ENCODE measurements at regions not wholly inside any gene's neighbourhood (a gene's known extent, or its start where the extent isn't known, plus 50 kb on each side); places are given as distances from the start of the nearest gene placed in this dataset.
"Not testable (repeated sequence)": the region's sequence is repeated elsewhere in the genome, so short reads cannot be mapped to it uniquely, and the experiment has no call there.

DNA sequence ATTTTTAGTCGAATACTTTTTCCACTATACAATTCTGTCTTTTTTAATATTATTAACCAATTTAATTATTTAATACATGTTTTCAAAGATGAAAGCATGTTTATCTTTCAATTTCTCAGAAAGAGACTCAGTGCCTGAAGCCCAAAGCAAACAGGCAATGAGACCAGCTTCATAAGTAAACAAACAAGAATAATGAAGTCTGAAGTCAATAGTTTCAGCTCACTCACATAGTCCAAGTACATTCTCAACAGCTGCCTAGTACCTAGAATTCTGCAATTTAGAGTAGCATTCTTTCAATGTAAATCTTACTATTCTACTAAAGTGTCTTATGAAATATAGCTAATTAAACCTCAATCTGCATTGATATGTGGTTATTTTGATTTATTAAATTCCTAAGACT is 626.5 kb upstream of the NRSN1 start:
- DNase-seq (ENCODE audit: low read depth): no peak

DNA sequence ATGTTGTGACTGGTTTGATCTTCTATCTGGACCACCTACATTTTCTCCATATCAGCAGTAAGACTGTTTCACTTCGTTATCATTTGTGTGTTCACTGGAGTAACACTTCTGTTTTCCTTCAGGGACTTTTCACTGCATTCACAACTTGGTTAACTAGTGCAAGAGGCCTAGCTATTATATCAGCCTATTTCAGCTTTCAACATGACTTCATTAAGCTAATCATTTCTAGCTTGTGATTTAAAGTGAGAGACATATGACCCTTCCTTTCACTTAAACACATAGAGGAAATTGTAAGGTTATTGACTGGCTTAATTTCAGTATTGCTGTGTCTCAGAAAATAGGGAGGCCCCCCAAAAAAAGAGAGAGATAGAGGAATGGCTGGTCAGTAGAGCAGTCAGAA is 622.8 kb upstream of the NRSN1 start:
- DNase-seq (ENCODE audit: low read depth): no peak

DNA sequence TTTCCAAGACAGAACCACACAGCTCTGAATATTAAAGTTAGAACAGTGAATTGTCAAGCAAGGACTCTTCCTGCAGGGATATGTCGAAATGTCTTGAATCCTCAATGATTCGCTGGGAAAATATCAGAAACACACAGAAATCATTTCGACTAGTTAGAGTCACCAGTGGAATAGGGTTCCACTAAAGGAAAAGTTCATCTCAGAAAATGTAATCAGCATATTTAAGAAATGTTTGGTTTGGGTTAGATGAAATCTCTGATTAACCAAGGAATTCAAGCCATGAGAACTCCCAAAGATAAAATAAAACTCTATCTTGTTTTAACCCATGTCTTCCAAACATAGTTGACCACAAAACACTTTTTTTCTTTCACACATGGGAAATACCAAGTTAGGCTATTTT is 621.0 kb upstream of the NRSN1 start:
- DNase-seq (ENCODE audit: low read depth): no peak

DNA sequence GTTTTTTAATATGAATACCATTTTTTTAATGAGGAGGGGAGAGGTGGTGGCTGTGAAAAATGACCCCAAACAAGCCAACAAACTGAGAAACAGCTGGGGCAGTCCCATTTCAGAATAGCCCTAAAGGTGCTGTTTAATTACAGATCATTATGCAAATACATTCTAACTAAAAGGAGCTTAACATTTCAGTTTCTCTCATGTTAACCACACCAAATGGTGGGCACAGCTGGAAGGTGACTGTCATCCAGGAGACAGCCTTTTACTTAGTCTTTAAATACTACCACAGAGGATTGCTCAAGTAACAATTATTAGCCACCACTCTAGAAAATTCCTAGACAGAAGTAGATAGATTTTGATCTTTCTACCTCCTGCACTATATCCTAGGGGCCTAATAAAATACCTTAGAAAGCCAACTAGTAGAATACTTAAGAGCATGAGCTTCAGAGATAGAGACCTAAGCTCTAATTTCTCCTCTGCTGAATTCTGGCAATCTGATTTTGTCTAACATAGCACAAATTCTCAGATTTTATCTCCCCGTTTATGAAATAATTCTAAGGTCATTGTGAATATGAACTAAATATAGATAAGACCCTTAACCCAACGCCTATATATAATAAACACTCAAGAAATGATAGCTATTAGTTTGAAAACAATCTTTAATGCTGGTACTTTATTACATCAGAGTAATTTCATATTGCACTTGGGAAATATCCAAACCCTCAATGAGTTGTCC is 615.1 kb upstream of the NRSN1 start:
- DNase-seq (ENCODE audit: low read depth): no peak

DNA sequence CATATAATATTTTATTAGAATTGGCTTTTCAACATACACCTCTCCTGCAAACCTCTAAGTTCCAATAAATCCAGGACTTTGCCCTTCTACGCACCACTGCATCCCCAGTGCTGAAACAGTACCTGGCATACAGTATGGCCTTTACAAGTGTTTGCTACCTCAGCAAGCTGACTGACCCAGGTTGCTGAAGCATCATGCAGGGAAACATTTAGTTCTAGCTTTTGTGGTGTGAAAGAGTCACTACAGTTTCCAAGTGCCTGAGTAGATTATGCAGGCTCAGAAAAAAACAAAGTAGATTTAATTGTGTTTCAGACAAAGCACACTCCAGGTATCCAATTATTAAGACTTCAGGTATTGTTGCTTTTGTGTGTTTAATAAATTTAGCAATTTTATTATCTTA is 614.2 kb upstream of the NRSN1 start:
- no peak for DNase-seq (ENCODE audit: low read depth)

DNA sequence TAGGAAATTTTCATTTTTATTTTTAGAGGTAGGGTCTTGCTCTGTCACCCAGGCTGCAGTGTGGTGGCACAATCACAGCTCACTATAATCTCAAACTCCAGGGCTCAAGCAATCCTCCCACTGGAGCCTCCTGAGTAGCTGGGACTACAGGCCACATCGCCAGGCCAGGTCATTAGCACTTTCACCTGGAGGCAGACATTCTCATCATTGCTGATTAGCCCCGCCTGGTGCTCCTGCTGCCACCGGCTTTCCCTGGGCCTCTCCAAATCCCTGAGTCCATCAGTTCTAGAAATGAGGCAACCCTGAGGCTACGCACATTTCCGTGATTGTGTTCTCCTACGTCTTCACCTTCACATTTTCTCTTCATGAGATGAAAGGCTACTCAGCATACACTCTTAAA is 607.7 kb upstream of the NRSN1 start:
- no peak for DNase-seq (ENCODE audit: low read depth)

DNA sequence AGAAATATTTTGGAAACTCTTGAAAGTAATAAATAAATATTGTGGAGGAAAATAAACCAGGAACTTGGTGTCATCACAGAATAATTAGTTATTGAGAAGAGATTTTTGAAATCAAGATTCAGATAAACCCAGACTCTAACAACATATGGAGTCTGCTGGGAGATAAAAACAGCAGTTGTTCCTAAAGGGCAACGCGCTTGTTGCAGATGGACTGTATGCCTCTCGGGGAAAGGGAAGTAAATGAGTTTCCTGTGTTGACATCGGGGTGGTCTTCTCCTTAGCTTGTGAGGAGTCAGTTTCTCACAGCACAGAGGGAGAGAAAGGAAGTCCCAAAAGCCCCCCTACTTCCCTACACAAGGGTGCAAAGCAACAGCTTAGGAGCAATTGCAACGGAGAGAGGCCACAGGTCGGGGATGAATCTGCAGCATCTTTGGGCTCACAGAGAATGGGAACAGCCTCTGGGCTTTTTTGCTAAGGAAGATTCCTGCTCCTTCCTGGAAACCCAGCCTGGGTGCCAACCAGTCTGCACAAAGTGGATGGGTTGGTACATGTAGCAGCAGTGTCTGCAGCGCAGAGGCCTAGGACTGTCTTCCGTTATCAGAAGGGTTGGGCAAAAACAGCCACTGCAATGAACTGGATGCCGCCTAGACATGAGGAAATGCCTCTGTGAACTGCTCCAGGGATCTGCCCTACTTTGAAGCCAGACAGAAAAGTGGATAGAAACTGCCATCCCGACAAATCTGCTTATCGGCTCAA is 603.0 kb upstream of the NRSN1 start:
- DNase-seq (ENCODE audit: low read depth): no peak

DNA sequence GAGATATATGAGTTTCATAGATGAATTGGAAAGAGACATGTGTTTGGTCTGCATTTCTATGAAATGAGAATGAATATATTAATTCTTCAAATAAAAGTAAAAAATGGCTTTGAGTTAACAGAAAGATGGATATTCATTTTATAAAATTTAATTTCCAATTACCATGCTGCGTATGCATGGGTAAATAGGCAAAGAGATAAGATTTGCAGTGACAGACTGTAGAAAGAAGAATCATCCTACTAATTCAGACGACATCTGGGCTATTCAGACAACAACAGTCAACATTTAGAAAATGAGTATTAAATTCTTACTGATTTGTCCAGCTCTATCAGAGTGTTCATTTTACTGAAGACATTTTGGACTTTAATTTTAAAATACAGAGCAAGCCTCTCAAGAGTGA is 602.2 kb upstream of the NRSN1 start:
- no peak for DNase-seq (ENCODE audit: low read depth)

DNA sequence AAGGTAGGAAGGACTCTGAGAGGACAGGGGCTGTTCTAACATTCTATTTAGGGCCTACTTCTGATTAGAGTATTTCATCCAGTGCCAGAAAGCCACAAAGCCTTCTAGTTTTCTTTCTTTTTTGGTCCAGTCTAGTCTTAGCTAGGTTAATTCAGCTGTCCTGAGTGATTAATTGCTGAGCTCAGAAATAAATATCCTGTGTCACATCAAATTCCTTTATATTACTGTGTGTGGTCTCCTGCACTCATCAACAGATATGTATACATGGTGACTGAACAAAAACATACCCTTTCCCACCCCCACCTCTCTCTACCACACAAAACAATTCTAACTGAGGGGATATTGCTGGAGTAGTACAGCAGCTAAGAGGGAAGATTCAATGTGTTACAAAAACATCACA is 601.5 kb upstream of the NRSN1 start:
- no peak for DNase-seq (ENCODE audit: low read depth)

DNA sequence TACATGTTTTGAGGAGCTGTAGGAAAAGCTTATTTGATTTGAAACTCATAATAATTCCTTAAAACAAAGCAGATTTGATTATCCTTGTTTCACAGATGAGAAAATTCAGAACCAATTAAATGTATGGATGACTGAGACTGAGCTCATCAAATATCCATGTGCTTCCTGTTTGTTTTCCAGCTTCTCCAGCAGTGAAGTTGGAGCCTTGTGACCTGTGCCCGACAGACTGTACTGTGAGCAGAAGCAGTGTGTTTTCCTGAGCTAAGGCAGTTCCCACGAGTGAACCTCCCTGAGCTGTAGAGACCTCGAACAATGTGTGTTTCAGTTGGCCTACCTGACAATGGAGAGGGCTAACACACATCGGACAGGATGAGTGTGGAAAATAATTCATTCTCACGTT is 599.5 kb upstream of the NRSN1 start:
- DNase-seq (ENCODE audit: low read depth): no peak

DNA sequence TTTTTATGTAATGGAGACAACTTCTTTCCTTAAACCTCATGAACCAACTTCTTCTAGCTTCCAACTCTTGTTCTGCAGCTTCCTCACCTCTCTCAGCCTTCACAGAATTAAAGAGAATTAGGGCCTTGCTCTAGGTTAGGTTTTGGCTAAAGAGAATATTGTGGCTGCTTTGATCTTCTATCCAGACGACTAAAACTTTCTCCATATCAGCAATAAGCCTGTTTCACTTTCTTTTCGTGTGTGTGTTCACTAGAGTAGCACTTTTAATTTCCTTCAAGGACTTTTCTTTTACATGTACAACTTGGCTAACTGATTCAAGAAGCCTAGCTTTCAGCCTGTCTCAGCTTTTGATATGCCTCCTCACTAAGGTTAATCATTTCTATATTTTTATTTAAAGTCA is 596.1 kb upstream of the NRSN1 start:
- DNase-seq (ENCODE audit: low read depth): no peak

DNA sequence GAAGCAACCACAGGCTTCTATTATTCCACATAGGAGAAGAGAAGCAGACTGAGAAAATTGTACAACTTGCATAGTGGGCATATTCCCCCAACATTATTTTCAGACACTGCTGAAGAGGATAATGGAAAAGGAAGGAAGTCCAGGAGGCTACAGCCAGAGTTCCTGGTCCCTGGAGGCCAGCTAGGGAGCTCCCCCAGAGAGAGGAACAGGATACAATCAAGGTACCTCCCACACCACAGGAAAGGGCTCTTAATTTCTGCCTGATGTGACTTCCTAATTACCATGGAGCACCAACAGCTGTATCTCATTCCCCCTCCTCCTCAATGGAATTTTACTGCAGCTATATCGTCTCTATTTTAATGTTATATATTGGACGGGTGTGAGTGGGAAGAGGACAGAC is 594.3 kb upstream of the NRSN1 start:
- no peak for DNase-seq (ENCODE audit: low read depth)

DNA sequence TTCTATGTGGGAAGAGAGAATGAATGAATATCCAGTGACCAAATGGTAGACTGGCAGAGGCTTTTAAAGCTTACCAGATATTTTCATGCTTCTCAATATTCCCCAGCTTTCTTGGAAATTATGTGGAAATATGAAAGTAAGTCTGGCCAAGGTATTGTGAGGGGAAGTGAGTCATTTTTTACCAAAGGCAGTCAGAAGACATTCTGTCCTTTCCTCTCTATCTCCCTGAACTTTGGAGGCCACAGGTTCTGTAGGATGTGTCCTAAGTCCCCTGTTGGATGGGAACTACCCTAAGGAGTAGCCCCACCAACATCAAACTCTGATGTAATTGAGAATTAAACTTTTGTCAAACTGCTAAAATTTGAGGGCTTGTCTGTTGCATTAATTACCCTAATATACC is 593.8 kb upstream of the NRSN1 start:
- DNase-seq (ENCODE audit: low read depth): no peak

DNA sequence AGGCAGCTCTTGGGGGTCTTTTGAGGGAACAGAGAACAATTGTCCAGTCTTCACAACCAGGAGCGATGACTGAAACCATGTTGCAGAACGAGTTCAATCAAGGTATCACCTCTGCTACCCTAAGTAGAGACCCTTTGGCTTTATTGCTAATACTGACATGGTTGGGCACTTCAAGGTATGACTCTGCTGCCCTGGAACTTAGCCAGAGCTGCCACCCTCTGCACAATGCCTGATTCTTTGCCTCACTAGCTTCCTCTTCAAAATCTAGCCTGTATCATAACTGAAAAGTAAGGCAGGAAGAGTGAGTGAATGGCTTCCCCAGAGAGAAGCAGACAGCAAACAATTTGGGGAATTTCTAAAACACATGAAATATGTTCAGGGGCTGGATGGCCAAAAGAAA is 592.7 kb upstream of the NRSN1 start:
- DNase-seq (ENCODE audit: low read depth): no peak

DNA sequence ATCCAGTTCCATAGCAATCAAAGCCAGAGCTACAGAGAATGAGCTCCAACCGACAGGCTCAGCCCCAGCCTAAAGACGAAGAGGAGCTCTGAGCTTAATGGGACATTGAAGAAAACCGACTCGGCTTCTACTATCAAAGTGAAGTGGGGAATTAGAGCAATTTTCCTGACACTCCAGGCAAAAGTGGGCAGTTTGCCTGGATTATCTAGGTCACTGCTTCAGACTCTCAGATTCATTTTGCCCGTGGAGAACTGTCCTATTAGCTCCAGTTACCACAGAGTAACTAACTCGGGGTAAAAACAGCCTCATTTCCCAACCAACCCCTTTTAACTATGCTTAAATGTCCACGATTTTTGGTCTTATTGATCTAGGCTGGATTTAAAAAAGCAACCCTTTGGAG is 592.1 kb upstream of the NRSN1 start:
- peak; percentile 10 for DNase-seq (ENCODE audit: low read depth)

DNA sequence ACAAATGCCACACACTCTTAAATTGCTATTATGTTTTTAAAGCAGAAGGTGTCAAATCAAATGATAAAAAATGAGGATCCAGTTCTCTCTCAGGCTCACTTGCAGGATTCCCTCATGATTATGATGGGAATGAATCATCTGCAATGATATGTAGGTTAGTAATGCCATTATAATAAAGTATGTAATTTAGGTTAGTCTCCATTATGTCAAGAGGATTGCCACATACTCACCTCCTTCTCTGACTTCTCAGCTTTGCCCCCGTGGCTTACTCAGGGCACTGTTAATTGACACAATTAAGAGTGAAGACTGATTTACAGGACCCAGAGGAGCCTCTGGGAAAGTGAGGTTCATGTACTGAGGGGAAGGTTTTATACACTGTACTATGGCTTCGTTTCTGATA is 591.7 kb upstream of the NRSN1 start:
- no peak for DNase-seq (ENCODE audit: low read depth)

DNA sequence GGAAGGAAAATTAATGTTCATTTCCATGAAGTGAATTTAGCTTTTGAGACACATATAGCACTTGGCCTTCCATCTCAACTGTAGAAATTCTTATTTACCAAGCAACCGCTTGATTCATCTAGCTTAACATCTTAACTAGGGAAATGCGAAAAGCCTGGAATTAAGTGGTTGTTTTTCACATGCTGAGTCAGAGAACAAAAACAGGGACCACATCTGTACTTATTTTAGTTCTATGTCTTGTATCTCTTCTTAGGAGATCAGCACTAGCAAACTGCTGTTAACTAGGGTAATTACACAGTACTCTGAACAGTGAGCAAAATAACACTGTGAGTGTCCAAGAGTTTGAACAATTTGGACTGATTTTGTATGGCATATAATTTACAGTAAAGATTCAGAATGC is 590.9 kb upstream of the NRSN1 start:
- DNase-seq (ENCODE audit: low read depth): no peak

DNA sequence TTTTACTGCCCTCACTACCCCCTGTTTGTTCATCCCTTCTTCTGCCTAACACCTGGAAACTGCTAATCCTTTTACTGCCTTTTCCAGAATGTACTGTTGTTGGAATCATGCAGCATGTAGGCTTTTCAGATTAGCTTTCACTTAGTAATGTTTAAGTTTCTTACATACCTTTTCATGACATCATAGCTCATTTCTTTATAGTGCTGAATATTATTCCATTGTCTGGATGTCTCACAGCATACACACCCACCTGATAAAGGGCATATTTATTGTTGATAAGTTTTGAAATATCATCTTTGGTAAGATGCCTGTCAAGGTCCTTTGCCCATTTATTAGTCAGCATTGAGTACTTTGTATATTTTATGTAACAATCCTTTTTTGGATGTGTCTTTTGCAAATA is 588.2 kb upstream of the NRSN1 start:
- DNase-seq (ENCODE audit: low read depth): no peak

DNA sequence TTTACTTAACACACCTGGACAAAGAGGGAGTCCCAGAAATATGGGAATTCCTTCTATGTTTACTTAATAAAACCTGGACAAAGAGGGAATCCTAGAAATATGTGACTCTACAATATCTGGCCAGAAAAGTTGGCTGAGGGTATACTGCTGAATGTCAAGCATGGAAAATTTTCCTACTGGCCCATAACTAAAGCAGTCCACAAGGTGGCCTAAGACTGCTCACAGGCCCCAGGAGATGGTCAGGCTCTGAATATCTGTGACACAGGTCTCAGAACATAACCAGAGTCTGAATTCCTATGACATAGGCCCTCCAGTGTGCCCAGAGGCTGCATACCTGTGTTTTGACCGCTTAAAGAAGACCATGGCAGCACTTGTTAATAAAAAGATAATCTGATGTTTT is 578.2 kb upstream of the NRSN1 start:
- DNase-seq (ENCODE audit: low read depth): no peak

DNA sequence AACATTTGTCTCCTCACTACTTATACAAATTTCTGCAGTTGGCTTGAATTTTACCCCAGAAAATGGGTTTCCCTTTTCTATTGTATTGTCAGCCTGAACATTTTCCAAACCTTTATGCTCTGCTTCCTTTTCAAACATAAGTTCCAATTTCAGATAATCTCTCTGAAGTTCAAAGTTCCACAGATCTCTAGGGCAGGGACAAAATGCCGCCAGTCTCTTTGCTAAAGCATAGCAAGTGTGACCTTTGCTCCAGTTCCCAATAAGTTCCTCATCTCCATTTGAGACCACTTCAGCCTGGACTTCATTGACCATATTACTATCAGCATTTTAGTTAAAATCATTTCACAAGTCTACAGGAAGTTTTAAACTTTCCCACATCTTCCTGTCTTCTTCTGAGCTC is 571.1 kb upstream of the NRSN1 start:
- DNase-seq (ENCODE audit: low read depth): not testable (repeated sequence)

DNA sequence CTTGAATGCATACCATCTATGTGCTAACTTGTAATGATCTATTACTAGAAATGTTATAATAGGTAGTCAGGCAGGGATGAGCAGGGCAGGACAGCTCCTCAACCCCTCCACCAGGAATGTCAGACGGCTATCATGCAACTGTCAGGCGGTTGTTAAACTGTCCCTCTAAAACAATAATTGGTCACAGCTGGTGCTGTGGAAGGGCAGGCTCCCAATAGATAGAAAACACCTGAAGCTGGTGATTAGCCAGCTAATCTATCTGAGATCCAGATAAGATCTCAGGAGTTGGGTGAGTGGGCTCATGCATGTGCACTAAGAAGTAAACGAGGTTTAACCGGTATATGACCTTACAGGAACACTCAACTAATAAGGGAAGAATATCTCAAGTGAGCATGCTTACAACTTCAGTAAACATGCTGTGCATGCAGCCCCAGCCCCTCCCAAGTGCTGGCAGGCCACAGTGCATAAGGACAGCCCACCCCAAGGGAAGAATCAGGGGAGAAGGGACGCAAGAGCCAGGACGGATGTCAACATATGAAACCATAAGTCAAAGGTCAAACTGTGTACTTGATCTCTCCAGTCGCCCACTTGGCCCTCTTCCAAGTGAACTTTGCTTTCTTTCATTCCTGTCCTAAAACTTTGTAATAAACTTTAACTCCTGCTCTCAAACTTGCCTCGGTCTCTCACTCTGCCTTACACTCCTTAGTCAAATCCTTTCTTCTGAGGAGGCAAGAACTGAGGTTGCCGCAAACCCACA is 566.2 kb upstream of the NRSN1 start:
- DNase-seq (ENCODE audit: low read depth): no peak

DNA sequence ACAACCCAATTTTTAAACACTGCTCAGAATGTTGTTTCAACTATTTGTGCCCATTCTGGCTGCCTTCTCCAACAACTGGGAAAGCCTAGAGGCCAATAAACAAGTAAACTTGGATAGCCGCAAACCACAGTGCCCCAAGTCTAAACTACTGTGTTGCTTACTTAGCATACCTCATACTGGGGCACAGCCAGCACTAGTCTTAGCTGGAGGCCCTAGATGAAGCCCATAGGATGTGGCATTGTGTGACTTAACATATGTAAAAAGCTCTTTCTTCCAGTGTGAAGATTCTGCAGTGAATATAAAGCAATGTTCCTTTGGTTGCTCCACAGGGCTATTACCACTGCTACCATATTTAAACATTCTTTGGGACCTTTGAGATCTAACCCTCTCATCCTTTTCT is 564.3 kb upstream of the NRSN1 start:
- DNase-seq (ENCODE audit: low read depth): no peak

DNA sequence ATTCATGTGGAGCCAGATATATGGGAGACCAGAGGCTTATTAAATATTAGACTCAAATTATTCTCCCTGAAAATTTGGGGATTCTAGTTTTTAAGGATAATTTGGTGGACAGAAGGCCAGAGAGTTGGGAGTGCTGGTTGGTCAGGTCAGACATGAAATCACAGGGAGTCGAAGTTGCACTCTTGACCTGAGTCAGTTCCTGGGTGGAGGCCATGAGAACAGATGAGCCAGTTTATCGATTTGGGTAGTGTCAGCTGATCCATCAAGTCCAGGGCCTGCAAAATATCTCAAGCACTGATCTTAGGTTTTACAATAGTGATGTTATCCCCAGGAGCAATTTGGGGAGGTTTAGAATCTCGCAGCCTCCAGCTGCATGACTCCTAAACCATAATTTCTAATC is 563.5 kb upstream of the NRSN1 start:
- DNase-seq (ENCODE audit: low read depth): no peak

Data from M059J (cell line).